Urinary bladder (tissue), 3 donors: ENCODE measurements at regions not wholly inside any gene's neighbourhood (a gene's known extent, or its start where the extent isn't known, plus 50 kb on each side); places are given as distances from the start of the nearest gene placed in this dataset.

ENCODE experiments used
- DNase-seq: peaks from one replicate; pipeline ENCODE4 v3.0.0-alpha.2; 2015; ENCODE audit errors: extremely low spot score
- H3K27ac ChIP-seq: one replicate; pipeline ENCODE4 v1.5.1; 2013; ENCODE audit warnings: low read depth, mild to moderate bottlenecking, moderate library complexity
- H3K36me3 ChIP-seq: one replicate; pipeline ENCODE4 v1.6.1; 2013; ENCODE audit warnings: mild to moderate bottlenecking, moderate library complexity; ENCODE audit not compliant: insufficient read depth
- H3K4me1 ChIP-seq: one replicate; pipeline ENCODE4 v1.6.1; 2013; ENCODE audit warnings: mild to moderate bottlenecking, moderate library complexity; ENCODE audit not compliant: insufficient read depth
- H3K4me3 ChIP-seq: one replicate; pipeline ENCODE4 v1.5.1; 2013; ENCODE audit warnings: low read depth, low read length
- WGBS: extraction: QIAGEN DNeasy Blood & Tissue Kit; methylation state at CpG from one replicate; pipeline ENCODE4 v1.1.7; 2013; 5-methylcytosine and 5-hydroxymethylcytosine counted together
- donor health status: healthy with polysubstance abuse.
- donor health status: healthy.

DNA sequence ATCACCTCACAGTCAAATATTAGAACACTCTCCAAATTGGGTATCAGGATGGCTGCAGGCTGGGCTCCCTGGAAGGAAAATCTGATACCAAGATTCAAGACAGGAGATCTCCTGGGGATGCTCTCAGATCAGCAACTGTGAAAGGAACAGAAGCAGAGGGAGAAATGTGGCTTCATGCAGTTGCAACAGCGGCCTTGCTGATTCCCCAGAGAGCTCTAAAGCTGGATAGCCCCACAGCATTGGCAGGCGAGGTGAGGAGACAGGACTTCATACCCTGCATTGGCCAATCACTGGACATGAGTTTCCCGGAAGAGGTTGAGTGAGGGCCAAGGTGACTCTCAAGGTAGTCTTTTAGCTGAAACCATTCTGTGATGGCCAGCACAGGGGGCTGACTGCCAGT lies 190.6 kb downstream of the PTPN20 start:
- Histone ChIP-seq H3K4me1 (no peaks in the 10 kb centered on the region), H3K27ac (no peak overlapping the region), H3K36me3 (no peaks in the 10 kb centered on the region), H3K4me3 (no peak overlapping the region)
- WGBS, result 87% methylated on average over 3 of the region's 3 CpGs
- DNase-seq, result no peak

DNA sequence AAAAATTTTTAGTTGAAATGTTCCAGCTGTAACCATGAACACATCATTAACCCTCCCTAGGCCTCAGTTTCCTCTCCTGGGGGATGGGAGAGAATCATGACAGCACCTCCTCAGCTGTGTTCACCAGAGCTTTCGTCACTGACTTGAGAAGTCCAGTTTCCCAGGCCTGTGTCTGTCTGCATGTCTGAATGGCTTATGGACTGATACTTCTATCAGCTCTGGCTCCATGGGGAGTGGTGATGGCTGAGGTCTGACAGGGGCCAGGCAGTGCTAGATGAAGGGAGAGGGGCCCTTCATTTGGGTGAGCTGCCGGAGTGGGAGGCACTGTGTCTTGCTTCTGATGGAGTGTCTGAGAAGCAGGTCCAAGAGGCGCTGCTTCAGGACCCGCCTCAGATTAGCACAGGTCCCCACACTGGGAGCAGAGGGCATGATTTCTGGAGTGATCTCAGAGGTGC lies 192.9 kb downstream of the PTPN20 start:
- no peaks in the 10 kb centered on the region for H3K36me3 ChIP-seq
- no peak overlapping the region for H3K4me3 ChIP-seq
- no peak overlapping the region for H3K27ac ChIP-seq
- WGBS, result 85% methylated on average over 4 of the region's 4 CpGs
- no peak for DNase-seq
- H3K4me1 ChIP-seq, result no peaks in the 10 kb centered on the region

DNA sequence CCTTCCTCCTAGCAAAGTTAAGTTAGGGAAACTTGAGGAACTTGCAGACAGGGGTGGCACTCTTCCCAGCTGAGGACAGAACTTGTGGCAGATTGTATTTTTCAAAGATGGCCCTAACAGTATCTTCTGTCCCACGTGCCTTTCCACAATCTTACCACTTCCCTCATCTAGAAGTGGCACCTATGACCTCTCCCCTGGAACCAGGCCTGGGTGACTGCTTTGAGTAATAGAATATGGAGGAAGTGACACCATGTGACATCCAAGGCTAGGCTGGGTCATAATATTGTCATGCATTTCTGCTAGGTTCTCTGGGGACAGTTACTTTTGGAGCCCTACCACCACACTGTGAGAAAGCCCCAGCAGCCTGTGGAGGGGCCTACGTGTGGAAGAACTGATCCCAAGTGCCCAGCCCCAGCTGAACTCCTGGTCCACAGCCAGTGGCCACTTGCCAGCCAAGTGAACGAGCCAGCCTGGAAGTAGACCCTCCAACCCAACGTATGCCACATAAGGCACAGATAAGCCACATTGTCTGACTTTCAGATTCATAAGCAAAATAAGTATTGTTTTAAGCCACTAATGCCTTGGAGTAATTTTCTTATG lies 193.7 kb downstream of the PTPN20 start:
- Histone ChIP-seq H3K4me1 (no peaks in the 10 kb centered on the region), H3K36me3 (no peaks in the 10 kb centered on the region), H3K27ac (no peak overlapping the region), H3K4me3 (no peak overlapping the region)
- 62% methylated on average over 4 of the region's 4 CpGs for WGBS
- no peak for DNase-seq

DNA sequence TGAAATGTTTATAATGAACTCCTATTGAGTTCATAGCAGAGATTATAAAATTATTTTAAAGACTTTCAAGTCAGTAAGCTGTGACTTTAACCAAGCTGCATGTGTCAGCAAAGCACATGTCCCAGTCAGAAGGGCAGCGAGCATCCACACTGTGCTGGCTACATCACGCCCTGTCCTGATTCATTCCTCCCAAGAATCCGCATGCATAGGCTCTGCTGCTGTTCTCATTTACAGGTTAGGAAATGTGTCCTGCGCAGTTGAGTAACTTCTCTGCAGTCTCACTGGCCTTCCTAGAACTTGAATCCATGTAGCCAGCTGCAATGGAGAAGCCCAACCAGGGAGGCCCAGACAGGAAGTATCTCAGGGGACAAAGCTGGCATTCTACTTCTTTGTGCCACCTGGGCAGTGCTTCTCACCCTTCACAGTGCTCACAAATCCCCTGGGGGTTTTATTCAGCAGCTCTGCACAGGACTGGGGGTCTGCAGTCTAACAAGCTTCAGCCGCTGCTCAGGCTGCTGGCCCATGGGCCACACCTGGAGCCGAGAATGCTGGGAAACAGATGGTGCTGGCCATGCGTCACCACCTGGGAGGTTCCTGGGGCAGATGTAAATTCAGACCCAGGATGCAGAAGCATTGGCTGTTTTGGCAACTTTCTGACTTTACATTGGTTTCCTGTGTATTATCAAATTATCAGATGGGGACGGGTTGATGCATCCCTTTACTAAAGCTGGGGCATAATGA lies 192.8 kb upstream of the GDF10 start:
- Histone ChIP-seq H3K4me3 (no peak overlapping the region), H3K4me1 (no peaks in the 10 kb centered on the region), H3K27ac (no peak overlapping the region), H3K36me3 (no peaks in the 10 kb centered on the region)
- WGBS, result 96% methylated on average over 8 of the region's 8 CpGs
- DNase-seq, result no peak

DNA sequence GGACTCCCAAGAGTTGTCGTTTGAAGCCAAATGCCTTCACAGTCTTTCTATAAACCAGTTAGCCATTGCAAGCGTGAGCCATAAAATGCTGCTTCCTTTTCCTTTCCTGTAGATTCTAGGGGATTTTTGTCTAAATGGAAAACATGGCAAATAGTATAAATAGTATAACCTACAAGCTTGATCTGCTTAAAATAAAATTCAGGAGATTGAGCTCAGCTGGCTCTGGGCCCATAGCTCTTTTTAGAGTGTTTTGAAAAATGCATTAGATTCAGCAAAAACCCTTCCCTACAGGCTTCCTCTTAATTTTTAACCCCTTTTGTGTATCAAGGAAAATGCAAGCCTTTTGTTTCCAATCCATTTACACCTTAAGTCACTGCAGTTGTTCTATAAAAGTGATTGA lies 190.1 kb upstream of the GDF10 start:
- WGBS, result 48% methylated on average over 2 of the region's 2 CpGs

DNA sequence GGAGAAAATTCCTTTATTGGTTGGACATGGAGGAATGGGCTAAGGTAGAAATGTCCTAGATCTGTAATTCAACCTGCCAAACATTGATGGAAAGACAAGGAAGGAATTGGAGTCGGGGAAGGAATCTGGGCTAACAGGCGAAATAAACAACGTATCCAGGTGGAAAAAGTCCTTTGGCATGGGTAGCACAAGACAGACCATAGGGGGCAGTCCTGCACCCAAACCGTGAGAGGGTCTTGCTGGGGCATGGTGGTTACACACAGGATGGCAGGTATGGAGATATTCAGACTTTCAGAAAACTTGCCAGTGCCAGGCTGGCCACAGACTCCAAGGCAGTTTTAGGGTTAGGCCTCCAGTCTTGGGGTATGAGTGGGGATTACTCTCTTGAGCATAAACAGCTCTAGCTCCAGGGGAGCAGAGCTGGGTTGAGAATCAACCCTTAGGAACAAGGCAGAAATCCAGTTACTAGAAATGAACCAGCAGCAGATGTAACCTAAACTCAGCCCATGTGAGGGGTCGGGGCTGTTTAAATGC lies 188.6 kb upstream of the GDF10 start:
- Histone ChIP-seq H3K4me3 (no peak overlapping the region), H3K27ac (no peak overlapping the region), H3K36me3 (no peaks in the 10 kb centered on the region), H3K4me1 (no peaks in the 10 kb centered on the region)
- 89% methylated on average over 5 of the region's 5 CpGs for WGBS
- DNase-seq, result no peak

More for the DNA sequence above, 190.1 kb upstream of the GDF10 start:
- no peak overlapping the region for H3K4me3 ChIP-seq
- no peak overlapping the region for H3K27ac ChIP-seq
- no peaks in the 10 kb centered on the region for H3K4me1 ChIP-seq
- H3K36me3 ChIP-seq, result no peaks in the 10 kb centered on the region
- no peak for DNase-seq

DNA sequence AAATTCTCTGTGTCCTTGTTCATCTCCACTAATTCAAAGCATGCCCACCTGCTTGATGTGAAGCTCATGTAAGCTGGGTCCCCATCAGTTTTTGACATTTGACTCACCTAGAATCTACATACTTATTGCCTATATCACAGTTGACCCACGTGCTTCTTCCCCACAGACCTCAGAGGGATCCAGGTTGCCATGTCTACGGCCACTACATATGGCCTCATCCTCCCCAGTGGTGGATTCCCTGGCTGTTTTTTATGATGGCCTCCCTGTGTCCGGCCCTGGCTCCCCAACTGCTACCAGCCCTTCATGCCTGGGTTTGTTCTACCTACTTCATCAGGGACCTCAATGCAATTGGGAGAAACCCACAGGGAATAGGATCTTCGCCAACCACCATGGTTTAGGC lies 187.4 kb upstream of the GDF10 start:
- Histone ChIP-seq H3K36me3 (no peaks in the 10 kb centered on the region), H3K4me1 (no peaks in the 10 kb centered on the region), H3K4me3 (no peak overlapping the region), H3K27ac (no peak overlapping the region)
- no peak for DNase-seq
- 79% methylated on average over 4 of the region's 4 CpGs for WGBS

DNA sequence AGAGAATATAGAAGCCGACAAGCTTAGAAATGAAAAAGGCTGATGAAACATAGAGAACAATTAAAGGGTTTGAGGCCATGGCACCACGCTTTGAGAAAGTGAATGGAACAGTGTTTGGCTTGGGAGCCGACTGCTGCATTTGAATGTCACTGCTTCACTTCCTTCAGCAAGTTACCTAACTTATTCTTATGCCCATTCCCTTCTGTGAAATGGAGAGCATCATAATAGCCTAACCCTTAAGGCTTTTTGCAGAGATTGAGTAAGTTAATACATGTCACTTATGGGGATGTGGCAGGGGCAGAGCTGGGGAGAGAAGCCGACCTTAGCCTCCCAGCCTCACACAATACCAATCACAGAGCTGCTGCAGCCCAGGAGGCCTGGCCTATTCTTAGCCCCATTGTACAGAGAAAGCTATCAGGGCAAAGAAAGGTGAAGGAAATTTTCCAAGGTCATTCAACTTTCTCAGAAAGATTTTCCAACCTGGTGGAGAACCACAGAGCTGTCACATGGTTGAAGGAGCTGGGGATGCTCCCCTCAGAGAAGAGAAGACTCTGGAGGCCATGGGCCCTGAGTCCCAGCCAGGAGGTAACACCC lies 186.0 kb upstream of the GDF10 start:
- 87% methylated on average over 4 of the region's 4 CpGs for WGBS
- H3K4me1 ChIP-seq, result no peaks in the 10 kb centered on the region
- DNase-seq, result no peak
- no peaks in the 10 kb centered on the region for H3K36me3 ChIP-seq
- H3K27ac ChIP-seq, result no peak overlapping the region
- no peak overlapping the region for H3K4me3 ChIP-seq

DNA sequence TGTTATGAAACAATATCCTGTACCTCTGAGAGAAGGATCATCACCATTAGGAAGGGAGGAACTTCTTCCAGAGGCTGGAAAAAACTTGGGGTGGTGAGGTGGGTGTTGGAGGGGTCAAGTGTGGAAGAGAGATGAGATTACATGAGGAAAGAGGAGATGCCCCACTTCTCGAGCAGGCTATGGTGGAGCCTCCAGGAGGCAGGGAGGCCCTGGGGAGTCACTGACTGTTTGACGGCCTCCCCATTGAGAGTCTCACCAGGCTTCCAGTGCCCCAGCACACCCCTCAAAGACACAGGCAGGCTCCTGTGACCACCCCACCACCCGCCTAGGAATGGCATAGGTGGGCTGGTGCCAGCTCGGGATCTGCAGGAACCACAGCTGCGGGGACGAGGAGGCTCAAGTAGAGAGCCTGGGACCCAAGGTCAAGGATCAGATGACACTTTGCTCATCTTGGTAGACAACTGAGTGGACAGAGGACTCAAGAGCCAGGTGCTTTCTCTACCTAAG lies 185.3 kb upstream of the GDF10 start:
- no peak for DNase-seq
- 88% methylated on average over 6 of the region's 6 CpGs for WGBS
- Histone ChIP-seq H3K27ac (no peak overlapping the region), H3K4me3 (no peak overlapping the region), H3K4me1 (no peaks in the 10 kb centered on the region), H3K36me3 (no peaks in the 10 kb centered on the region)

DNA sequence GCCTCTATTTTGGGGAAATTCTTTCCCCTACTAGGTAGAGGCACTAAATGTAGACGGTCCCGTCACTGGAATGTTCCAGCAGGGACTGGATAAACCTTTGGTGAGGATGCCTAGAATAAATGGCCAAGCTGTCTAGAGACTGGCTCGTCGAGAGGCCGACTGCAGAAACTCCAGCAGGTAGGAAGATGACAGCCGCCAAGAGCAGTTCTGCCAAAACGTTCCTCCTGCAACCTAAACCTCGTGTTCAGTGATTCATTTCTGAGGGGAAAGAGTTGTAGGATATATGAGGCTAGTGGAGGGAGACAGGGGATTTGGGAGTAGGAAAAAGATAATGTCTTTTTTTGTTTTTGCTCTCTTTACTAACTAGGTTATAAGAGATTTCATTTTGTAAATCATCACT lies 184.7 kb upstream of the GDF10 start:
- H3K4me1 ChIP-seq, result no peaks in the 10 kb centered on the region
- H3K36me3 ChIP-seq, result no peaks in the 10 kb centered on the region
- DNase-seq, result no peak
- H3K27ac ChIP-seq, result no peak overlapping the region
- 51% methylated on average over 8 of the region's 8 CpGs for WGBS
- no peak overlapping the region for H3K4me3 ChIP-seq

DNA sequence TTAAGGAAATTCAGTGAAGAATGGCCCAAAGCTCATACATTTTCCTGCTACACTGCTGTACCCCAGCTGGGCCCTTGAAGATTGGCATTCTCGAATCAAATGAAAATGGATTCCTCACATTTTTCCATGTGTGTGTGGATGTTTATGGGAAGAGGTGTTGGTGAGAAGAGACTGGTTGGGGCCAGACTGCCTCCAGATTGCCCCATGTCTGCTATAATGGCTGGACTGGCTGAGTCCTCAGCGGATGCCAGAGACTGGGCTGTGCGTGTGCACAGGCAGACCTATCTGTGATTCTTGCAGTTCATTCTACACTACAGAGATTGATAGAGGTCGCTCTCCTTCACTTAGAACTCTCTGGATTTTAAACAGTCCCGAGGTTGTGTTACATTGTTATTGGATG lies 183.6 kb upstream of the GDF10 start:
- no peaks in the 10 kb centered on the region for H3K36me3 ChIP-seq
- 74% methylated on average over 5 of the region's 5 CpGs for WGBS
- no peaks in the 10 kb centered on the region for H3K4me1 ChIP-seq
- no peak overlapping the region for H3K4me3 ChIP-seq
- no peak for DNase-seq
- H3K27ac ChIP-seq, result no peak overlapping the region

DNA sequence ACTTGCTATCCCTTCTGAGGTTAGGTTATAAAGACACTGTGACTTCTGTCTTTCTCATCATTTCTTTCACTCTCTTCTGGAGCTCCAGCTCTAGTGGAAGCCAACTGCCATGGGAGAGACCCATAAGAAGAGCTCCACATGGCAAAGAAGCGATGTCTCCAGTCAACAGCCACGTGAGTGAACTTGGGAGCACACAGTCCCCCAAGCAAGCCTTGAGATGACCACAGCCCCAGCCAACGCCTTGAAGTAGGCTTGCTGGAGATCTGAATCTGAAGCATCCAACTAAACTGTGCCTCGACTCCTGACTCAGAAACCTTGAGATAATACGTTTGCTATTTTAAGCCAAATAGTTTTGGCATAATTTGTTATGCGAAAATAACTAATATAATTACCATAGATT lies 181.7 kb upstream of the GDF10 start:
- Histone ChIP-seq H3K36me3 (no peaks in the 10 kb centered on the region), H3K4me3 (no peak overlapping the region), H3K27ac (no peak overlapping the region), H3K4me1 (no peaks in the 10 kb centered on the region)
- no peak for DNase-seq
- 95% methylated on average over 6 of the region's 6 CpGs for WGBS

DNA sequence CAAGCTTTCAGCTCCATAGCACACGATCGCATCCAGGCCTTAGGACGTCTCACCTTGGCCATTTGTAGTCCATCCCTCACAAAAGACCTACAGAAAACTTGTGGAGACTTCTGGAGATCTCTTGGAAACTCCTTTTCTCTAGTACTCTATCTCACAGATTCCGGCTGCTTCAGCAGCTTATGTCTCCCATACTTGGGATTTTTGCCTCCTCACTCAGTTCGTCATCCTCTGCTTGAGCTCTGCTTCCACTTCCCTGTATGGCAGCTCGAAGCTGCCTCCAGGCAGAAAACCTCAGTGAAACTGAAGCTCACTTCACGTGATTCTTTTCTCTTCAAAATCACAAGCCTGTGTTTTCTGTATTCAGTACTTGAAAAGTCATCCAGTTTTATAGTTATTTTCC lies 178.7 kb upstream of the GDF10 start:
- DNase-seq, result no peak
- WGBS, result 53% methylated on average over 7 of the region's 7 CpGs
- no peak overlapping the region for H3K4me3 ChIP-seq
- no peaks in the 10 kb centered on the region for H3K36me3 ChIP-seq
- no peak overlapping the region for H3K27ac ChIP-seq
- H3K4me1 ChIP-seq, result no peaks in the 10 kb centered on the region

DNA sequence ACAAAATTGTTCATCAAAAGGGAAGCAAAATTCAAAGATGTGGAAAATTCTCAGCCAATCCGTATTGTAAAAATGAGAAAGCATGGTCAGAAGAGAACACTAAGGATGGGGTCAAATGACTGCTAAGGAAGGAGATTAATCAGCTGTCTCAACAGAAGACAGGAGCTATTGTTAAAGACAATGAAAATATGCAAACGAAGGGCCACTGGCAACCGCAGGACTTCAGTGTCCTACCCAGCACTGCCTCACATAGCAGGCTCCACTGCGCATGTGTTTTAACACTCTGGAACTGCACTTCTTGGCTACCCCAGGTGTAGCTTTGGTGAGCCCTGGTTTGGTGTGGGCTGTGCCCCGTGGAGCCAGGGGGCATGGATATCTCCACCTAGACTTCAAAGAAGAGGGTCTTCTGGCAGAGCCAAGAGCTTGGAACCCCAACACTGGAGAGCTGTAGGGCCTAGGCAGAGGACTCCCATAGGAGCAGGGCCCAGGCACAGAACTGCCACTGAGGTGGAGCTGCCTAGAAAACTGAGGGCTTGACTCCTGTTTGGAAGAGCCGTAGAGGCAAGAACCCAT lies 176.2 kb upstream of the GDF10 start:
- 92% methylated on average over 6 of the region's 6 CpGs for WGBS
- Histone ChIP-seq H3K4me3 (no peak overlapping the region), H3K36me3 (no peaks in the 10 kb centered on the region), H3K4me1 (no peaks in the 10 kb centered on the region), H3K27ac (no peak overlapping the region)
- no peak for DNase-seq
